H9 (cell line): ENCODE measurements at regions not wholly inside any gene's neighbourhood (a gene's known extent, or its start where the extent isn't known, plus 50 kb on each side); places are given as distances from the start of the nearest gene placed in this dataset.

Experiments used
- DNase-seq: peaks from one replicate; pipeline ENCODE4 v3.0.0-alpha.2; 2017
- H2AFZ ChIP-seq: one replicate; pipeline ENCODE4 v1.6.1; 2013; ENCODE audit warnings: mild to moderate bottlenecking, low read length, control low read depth, moderate library complexity
- H2AK5ac ChIP-seq: 2 replicates; pipeline ENCODE4 v1.6.1; 2013; ENCODE audit warnings: low read length, control low read depth, mixed read lengths; ENCODE audit not compliant: insufficient read length
- H2BK120ac ChIP-seq: one replicate; pipeline ENCODE4 v1.6.1; 2013; ENCODE audit warnings: low read depth, mild to moderate bottlenecking, low read length, control low read depth, inconsistent platforms; ENCODE audit not compliant: poor library complexity, severe bottlenecking
- H2BK12ac ChIP-seq: 2 replicates; pipeline ENCODE4 v1.6.1; 2013; ENCODE audit warnings: low read length, control low read depth, mixed read lengths, low read depth; ENCODE audit not compliant: insufficient read length
- H2BK15ac ChIP-seq: 2 replicates; pipeline ENCODE4 v1.6.1; 2013; ENCODE audit warnings: low read depth, low read length, control low read depth
- H2BK20ac ChIP-seq: one replicate; pipeline ENCODE4 v1.6.1; 2013; ENCODE audit warnings: low read depth, mild to moderate bottlenecking, low read length, control low read depth, inconsistent platforms; ENCODE audit not compliant: poor library complexity, severe bottlenecking
- H2BK5ac ChIP-seq: 2 replicates; pipeline ENCODE4 v1.6.1; 2013; ENCODE audit warnings: low read length, control low read depth, mixed read lengths; ENCODE audit not compliant: insufficient read length
- H3K14ac ChIP-seq: 2 replicates; pipeline ENCODE4 v1.6.1; 2013; ENCODE audit warnings: low read length, control low read depth; ENCODE audit not compliant: insufficient read depth
- H3K18ac ChIP-seq: 2 replicates; pipeline ENCODE4 v1.6.1; 2013; ENCODE audit warnings: low read depth, mild to moderate bottlenecking, mixed read lengths, low read length, control low read depth; ENCODE audit not compliant: insufficient read length
- H3K23ac ChIP-seq: 2 replicates; pipeline ENCODE4 v1.6.1; 2013; ENCODE audit warnings: low read length, control low read depth, mixed read lengths, low read depth; ENCODE audit not compliant: insufficient read length
- H3K23me2 ChIP-seq: 2 replicates; pipeline ENCODE4 v1.6.1; 2013; ENCODE audit warnings: low read depth, mild to moderate bottlenecking, mixed read lengths, low read length, control low read depth; ENCODE audit not compliant: insufficient read length, poor library complexity, severe bottlenecking
- H3K27ac ChIP-seq: 2 replicates; pipeline ENCODE4 v1.5.1; 2013; ENCODE audit warnings: low read length, control low read depth, mixed read lengths, low read depth; ENCODE audit not compliant: insufficient read length
- H3K27me3 ChIP-seq: 2 replicates; pipeline ENCODE4 v1.6.1; 2013; ENCODE audit warnings: low read length, control low read depth, inconsistent platforms; ENCODE audit not compliant: insufficient read depth
- H3K4ac ChIP-seq: 2 replicates; pipeline ENCODE4 v1.6.1; 2013; ENCODE audit warnings: low read depth, mild to moderate bottlenecking, control low read depth, inconsistent platforms, low read length, moderate library complexity
- H3K4me1 ChIP-seq: 2 replicates; pipeline ENCODE4 v1.6.1; 2013; ENCODE audit warnings: low read length, control low read depth, inconsistent platforms; ENCODE audit not compliant: insufficient read depth
- H3K4me2 ChIP-seq: 2 replicates; pipeline ENCODE4 v1.6.1; 2013; ENCODE audit warnings: low read length, control low read depth, mixed read lengths; ENCODE audit not compliant: insufficient read length, insufficient read depth
- H3K56ac ChIP-seq: 2 replicates; pipeline ENCODE4 v1.6.1; 2013; ENCODE audit warnings: low read depth, mild to moderate bottlenecking, mixed read lengths, low read length, control low read depth; ENCODE audit not compliant: insufficient read length
- H3K79me1 ChIP-seq: 2 replicates; pipeline ENCODE4 v1.6.1; 2013; ENCODE audit warnings: low read depth, mild to moderate bottlenecking, moderate library complexity, low read length, control low read depth, inconsistent platforms; ENCODE audit not compliant: insufficient read depth, poor library complexity, severe bottlenecking
- H3K79me2 ChIP-seq: 2 replicates; pipeline ENCODE4 v1.6.1; 2013; ENCODE audit warnings: low read length, control low read depth, inconsistent platforms; ENCODE audit not compliant: insufficient read depth
- H3K9ac ChIP-seq: 2 replicates; pipeline ENCODE4 v1.6.1; 2013; ENCODE audit warnings: low read length, control low read depth, mixed read lengths; ENCODE audit not compliant: insufficient read length; ENCODE audit errors: extremely low read depth
- H3K9me3 ChIP-seq: one replicate; pipeline ENCODE4 v1.6.1; 2013; ENCODE audit warnings: low read depth, low read length, inconsistent platforms; ENCODE audit not compliant: control insufficient read depth
- H3T11ph ChIP-seq: one replicate; pipeline ENCODE4 v1.6.1; 2013; ENCODE audit warnings: mild to moderate bottlenecking, low read length, control low read depth, inconsistent platforms
- H4K20me1 ChIP-seq: one replicate; pipeline ENCODE4 v1.6.1; 2013; ENCODE audit not compliant: control insufficient read depth, insufficient read length, insufficient read depth
- H4K5ac ChIP-seq: 2 replicates; pipeline ENCODE4 v1.6.1; 2013; ENCODE audit warnings: low read depth, mild to moderate bottlenecking, mixed read lengths, low read length, control low read depth; ENCODE audit not compliant: insufficient read length
- H4K8ac ChIP-seq: replicated peaks from 2 replicates; pipeline ENCODE4 v1.6.1; 2013; ENCODE audit warnings: low read length, control low read depth, mixed read lengths, low read depth; ENCODE audit not compliant: insufficient read length
- H4K91ac ChIP-seq: 2 replicates; pipeline ENCODE4 v1.6.1; 2013; ENCODE audit warnings: low read depth, mild to moderate bottlenecking, moderate library complexity, mixed read lengths, low read length, control low read depth; ENCODE audit not compliant: insufficient read length
- H3K27ac Mint-ChIP-seq, 3 experiments: 2 replicates in 2 of 3; 3 replicates in 1 of 3; pipeline ENCODE4 v1.8.0; 2020 to 2021; ENCODE audit warnings: mixed read lengths in 3 of 3, mild to moderate bottlenecking in 1 of 3, moderate library complexity in 1 of 3
- H3K27me3 Mint-ChIP-seq: 2 replicates; pipeline ENCODE4 v1.8.0; 2021; ENCODE audit warnings: low read depth, mild to moderate bottlenecking, moderate library complexity, mixed read lengths
- H3K36me3 Mint-ChIP-seq, 3 experiments: 2 replicates in 2 of 3; 3 replicates in 1 of 3; pipeline ENCODE4 v1.8.0; 2020 to 2021; ENCODE audit warnings: low read depth in 3 of 3, mixed read lengths in 3 of 3; ENCODE audit not compliant: insufficient read depth in 1 of 3
- H3K4me1 Mint-ChIP-seq, 2 experiments: 2 replicates each; pipeline ENCODE4 v1.8.0; 2020; ENCODE audit warnings: mixed read lengths in 2 of 2
- H3K4me3 Mint-ChIP-seq, 2 experiments: 2 replicates in 1 of 2; 3 replicates in 1 of 2; pipeline ENCODE4 v1.8.0; 2020 to 2021; ENCODE audit warnings: mild to moderate bottlenecking in 2 of 2, mixed read lengths in 2 of 2, moderate library complexity in 1 of 2
- H3K9me3 Mint-ChIP-seq, 2 experiments: 2 replicates in 1 of 2; 3 replicates in 1 of 2; pipeline ENCODE4 v1.8.0; 2020; ENCODE audit warnings: mild to moderate bottlenecking in 2 of 2, mixed read lengths in 2 of 2, moderate library complexity in 1 of 2
- CTCF ChIP-seq: fragments of 200-600 bp; sonication (generic); conservative IDR thresholded peaks from 3 replicates; pipeline ENCODE4 v1.8.0; 2021; ENCODE audit warnings: antibody characterized with exemption, mild to moderate bottlenecking

- no peak overlapping the region for H4K91ac ChIP-seq
- no peak overlapping the region for H2AFZ ChIP-seq
- no peaks in the 10 kb centered on the region for H3K27me3 ChIP-seq
- no peak overlapping the region for H2AK5ac ChIP-seq
- peaks cover 8 to 12% of the 10 kb centered on the region in 2 experiments for H3K9me3 Mint-ChIP-seq
- H3K27me3 Mint-ChIP-seq, result no peaks in the 10 kb centered on the region
- H3K9ac ChIP-seq, result no peak overlapping the region
- peaks cover 6% of the 10 kb centered on the region for H3K23me2 ChIP-seq
- H4K5ac ChIP-seq, result no peak overlapping the region
- no peak for TF ChIP-seq CTCF
- H3K56ac ChIP-seq, result no peak overlapping the region
- H3K4me1 ChIP-seq, result peaks cover 6% of the 10 kb centered on the region; the same call in 1 of the 2 replicates
- no peaks in the 10 kb centered on the region for H3K79me1 ChIP-seq
- H3K4me3 Mint-ChIP-seq, result peak overlapping the region in 1 of 2 experiments; percentile 21; a peak in 1 of 5 replicates
- no peak overlapping the region for H3K27ac ChIP-seq
- peaks cover 1% of the 10 kb centered on the region for H3K9me3 ChIP-seq
- no peak overlapping the region for H2BK12ac ChIP-seq
- no peak overlapping the region for H3K4me2 ChIP-seq
- peaks cover 61 to 65% of the 10 kb centered on the region in 2 experiments for H3K4me1 Mint-ChIP-seq
- no peak overlapping the region for H3T11ph ChIP-seq
- peaks cover 14% of the 10 kb centered on the region; the same call in 1 of the 2 replicates for H3K79me2 ChIP-seq
- H3K36me3 Mint-ChIP-seq, result peaks cover 54 to 71% (median 64%) of the 10 kb centered on the region in 3 experiments
- no peak overlapping the region for H2BK5ac ChIP-seq
- no peak overlapping the region for H2BK120ac ChIP-seq
- no peak for DNase-seq
- H3K14ac ChIP-seq, result no peak overlapping the region
- H4K8ac ChIP-seq, result no peak overlapping the region
- H2BK20ac ChIP-seq, result no peak overlapping the region
- H3K18ac ChIP-seq, result no peak overlapping the region
- no peak overlapping the region for H3K4ac ChIP-seq
- H4K20me1 ChIP-seq, result no peaks in the 10 kb centered on the region
- no peak overlapping the region for H3K23ac ChIP-seq
- no peak overlapping the region for H3K27ac Mint-ChIP-seq
- no peak overlapping the region for H2BK15ac ChIP-seq
Measured at GRCh38 chr7:24405002-24405401, 121.0 kb downstream of the NPY start.
